ENCODE measurements at regions not wholly inside any gene's neighbourhood (a gene's known extent, or its start where the extent isn't known, plus 50 kb on each side); places are given as distances from the start of the nearest gene placed in this dataset.
A peak's percentile ranks its signal among the peaks of the same experiment; 100 is the strongest.

GRCh38 chr6:167750956-167751358 lies 75.8 kb upstream of the AFDN start (continued):
- TF ChIP-seq ZNF549 (CRISPR knock-in tag; IDR thresholded peaks at IDR 0.05) (no peak), RELA (CRISPR knock-in tag; IDR thresholded peaks at IDR 0.05) (no peak), ZNF138 (CRISPR knock-in tag; IDR thresholded peaks at IDR 0.05; ENCODE audit: low read depth) (0 out of 2 replicates have a peak, but pooled peaks have one; percentile 43), GRHL1 (CRISPR knock-in tag; conservative IDR thresholded peaks at IDR 0.05) (no peak), ZNF468 (CRISPR knock-in tag; IDR thresholded peaks at IDR 0.05) (0 out of 2 replicates have a peak, but pooled peaks have one; percentile 87), ZFX (CRISPR knock-in tag; IDR thresholded peaks at IDR 0.05; ENCODE audit: low read depth) (peak; percentile 52; the same call in 1 of the 2 replicates), SNAPC2 (CRISPR knock-in tag; IDR thresholded peaks at IDR 0.05) (no peak; the same call in 1 of the 2 replicates), CHD4 (IDR thresholded peaks at IDR 0.05; ENCODE audit: borderline replicate concordance, low read length) (no peak), CEBPB (IDR thresholded peaks at IDR 0.05; ENCODE audit: borderline replicate concordance, low read depth, low read length) (peak; percentile 27; the same call in 1 of the 2 replicates), SNRNP70 (IDR thresholded peaks at IDR 0.05; ENCODE audit: low read depth, low read length) (no peak), ZSCAN5A (CRISPR knock-in tag; IDR thresholded peaks at IDR 0.05; ENCODE audit: borderline replicate concordance) (0 out of 2 replicates have a peak, but pooled peaks have one; percentile 37), TFE3 (CRISPR knock-in tag; IDR thresholded peaks at IDR 0.05) (peak; percentile 95), BCL6 (CRISPR knock-in tag; IDR thresholded peaks at IDR 0.05) (peak; percentile 41), EP300 (IDR thresholded peaks at IDR 0.05; ENCODE audit: low read depth in 2 of 2, low read length in 2 of 2) (0 out of 4 replicates have a peak, but pooled peaks of 1 of the 2 experiments have one; percentile 4), EP300 (CRISPR knock-in tag; IDR thresholded peaks at IDR 0.05; ENCODE audit: borderline replicate concordance) (no peak), SNAPC5 (CRISPR knock-in tag; IDR thresholded peaks at IDR 0.05; ENCODE audit: borderline replicate concordance) (no peak), E2F5 (CRISPR knock-in tag; conservative IDR thresholded peaks at IDR 0.05) (no peak), ZBTB34 (CRISPR knock-in tag; IDR thresholded peaks at IDR 0.05) (no peak), USF2 (IDR thresholded peaks at IDR 0.05; ENCODE audit: low read depth, low read length) (no peak), USF2 (CRISPR knock-in tag; IDR thresholded peaks at IDR 0.05; ENCODE audit: borderline replicate concordance) (peak; percentile 20; the same call in 1 of the 2 replicates), KMT2A (CRISPR knock-in tag; IDR thresholded peaks at IDR 0.05) (no peak)
